ENCODE measurements at regions not wholly inside any gene's neighbourhood (a gene's known extent, or its start where the extent isn't known, plus 50 kb on each side); places are given as distances from the start of the nearest gene placed in this dataset.

- no peak for TF ChIP-seq PRDM4 (CRISPR knock-in tag; IDR thresholded peaks at IDR 0.05; ENCODE audit: borderline replicate concordance)
- TF ChIP-seq ZNF296 (CRISPR knock-in tag; conservative IDR thresholded peaks at IDR 0.05): no peak
- TF ChIP-seq JUND (CRISPR knock-in tag; IDR thresholded peaks at IDR 0.05): no peak
- TF ChIP-seq RORA (CRISPR knock-in tag; IDR thresholded peaks at IDR 0.05): no peak
- no peak for TF ChIP-seq MLXIP (CRISPR knock-in tag; IDR thresholded peaks at IDR 0.05; ENCODE audit: borderline replicate concordance)
- no peak for TF ChIP-seq ZNF7 (CRISPR knock-in tag; IDR thresholded peaks at IDR 0.05)
These were observed 497.1 kb upstream of the CDH11 start (continued) for GRCh38 chr16:65618931-65619330.

- ATAC-seq (no peak), DNase-seq (ENCODE audit: low spot score) (no peak), FAIRE-seq (no peak)
- Histone ChIP-seq H3K36me3 (replicated peaks in 1 of 2; ENCODE audit: control insufficient read depth in 1 of 2, insufficient read depth in 2 of 2, low read length in 2 of 2) (no peaks in the 10 kb centered on the region), H3K79me2 (ENCODE audit: insufficient read depth, low read length) (no peaks in the 10 kb centered on the region), H3K9ac (ENCODE audit: insufficient read depth, low read depth, low read length) (no peak overlapping the region), H3K27me3 (ENCODE audit: control insufficient read depth in 1 of 2, insufficient read depth in 2 of 2, low read length in 2 of 2) (no peaks in the 10 kb centered on the region; a peak in 1 of 5 replicates), H2AFZ (ENCODE audit: low read length) (no peak overlapping the region), H3K4me3 (replicated peaks in 1 of 3; ENCODE audit: insufficient read depth in 1 of 3, low read depth in 2 of 3, low read length in 3 of 3) (no peak overlapping the region), H3K9me3 (ENCODE audit: low read length) (no peaks in the 10 kb centered on the region), H3K4me1 (ENCODE audit: insufficient read depth, low read length) (no peaks in the 10 kb centered on the region), H4K20me1 (ENCODE audit: insufficient read depth, low read length) (no peaks in the 10 kb centered on the region), H3K27ac (ENCODE audit: extremely low read length, insufficient read depth, low read length) (no peak overlapping the region), H3K4me2 (ENCODE audit: low read depth, low read length) (no peak overlapping the region)
- BruUV-seq (replicated peaks): no TSS peak
- WGBS (ENCODE audit: low lambda C conversion rate): 0% methylated on average over 2 of the region's 2 CpGs
- CTCF ChIA-PET (ENCODE audit: low intra/inter-chr PET ratio, low total read pairs): no interaction called here
- in situ Hi-C loops (cut with HindIII; ENCODE audit: extremely low pct_ligation_motif_present, low pct_unique_long_range_greater_than_20kb) (no loop called here), intact Hi-C loops (cut with micrococcal nuclease; ENCODE audit: unreplicated experiment) (no loop called here)
- POLR2A ChIA-PET: no interaction called here
- TF ChIP-seq ZNF550 (CRISPR knock-in tag; IDR thresholded peaks at IDR 0.05; ENCODE audit: borderline replicate concordance): no peak
- no peak for TF ChIP-seq RXRB (CRISPR knock-in tag; IDR thresholded peaks at IDR 0.05; ENCODE audit: borderline replicate concordance)
- no peak for TF ChIP-seq ZNF784 (CRISPR knock-in tag; IDR thresholded peaks at IDR 0.05; ENCODE audit: borderline replicate concordance)
- no peak for TF ChIP-seq DR1 (CRISPR knock-in tag; IDR thresholded peaks at IDR 0.05)
- no peak for TF ChIP-seq BHLHE40 (IDR thresholded peaks at IDR 0.05; ENCODE audit: low read length)
- no peak for TF ChIP-seq PHB2 (IDR thresholded peaks at IDR 0.05; ENCODE audit: partially characterized antibody)
- no peak for TF ChIP-seq RFX3 (CRISPR knock-in tag; IDR thresholded peaks at IDR 0.05)
- TF ChIP-seq ZNF576 (CRISPR knock-in tag; IDR thresholded peaks at IDR 0.05): no peak
These were observed 496.5 kb upstream of the CDH11 start for GRCh38 chr16:65618333-65618732.
